Middle frontal gyrus (tissue), 1 donor: ENCODE measurements at regions not wholly inside any gene's neighbourhood (a gene's known extent, or its start where the extent isn't known, plus 50 kb on each side); places are given as distances from the start of the nearest gene placed in this dataset.
"Not testable (repeated sequence)": the region's sequence is repeated elsewhere in the genome, so short reads cannot be mapped to it uniquely, and the experiment has no call there.

Experiments used
- DNase-seq: peaks from one replicate; pipeline ENCODE4 v3.0.0-alpha.2; 2015; ENCODE audit warnings: low spot score; ENCODE audit errors: extremely low spot score

DNA sequence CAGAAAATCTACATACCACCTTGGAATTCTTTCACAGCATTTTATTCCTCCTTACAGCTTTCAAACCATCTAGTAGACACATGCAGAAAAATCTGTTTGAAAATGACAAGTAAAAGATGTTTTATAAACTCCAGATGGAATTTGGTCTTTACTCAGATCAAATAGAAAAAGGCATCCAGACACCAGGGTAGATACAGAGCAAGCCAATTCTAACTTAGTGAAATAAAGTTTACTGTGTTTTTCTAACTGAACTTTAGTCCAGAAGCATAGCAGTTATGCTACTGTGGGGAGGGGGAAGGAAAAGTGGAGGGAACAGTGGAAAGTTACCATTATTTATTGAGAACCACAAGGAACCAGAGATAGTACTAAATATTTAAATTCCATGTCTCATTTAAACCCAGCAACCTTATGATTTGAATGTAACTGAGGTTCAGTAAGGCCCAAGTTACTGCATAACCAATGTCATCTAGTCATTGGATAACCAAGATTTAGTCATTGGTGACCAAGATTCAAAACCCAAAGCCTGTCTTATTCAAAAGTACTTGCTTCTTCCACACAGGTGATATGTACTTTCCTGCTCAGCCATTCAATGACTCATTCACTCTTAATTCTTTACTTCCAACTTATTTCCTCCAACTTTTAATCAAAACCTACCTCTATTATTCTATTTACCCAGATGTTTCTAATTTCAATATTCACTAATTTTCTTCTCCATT is 57.7 kb downstream of the RAD51AP2 start:
- DNase-seq, result no peak

DNA sequence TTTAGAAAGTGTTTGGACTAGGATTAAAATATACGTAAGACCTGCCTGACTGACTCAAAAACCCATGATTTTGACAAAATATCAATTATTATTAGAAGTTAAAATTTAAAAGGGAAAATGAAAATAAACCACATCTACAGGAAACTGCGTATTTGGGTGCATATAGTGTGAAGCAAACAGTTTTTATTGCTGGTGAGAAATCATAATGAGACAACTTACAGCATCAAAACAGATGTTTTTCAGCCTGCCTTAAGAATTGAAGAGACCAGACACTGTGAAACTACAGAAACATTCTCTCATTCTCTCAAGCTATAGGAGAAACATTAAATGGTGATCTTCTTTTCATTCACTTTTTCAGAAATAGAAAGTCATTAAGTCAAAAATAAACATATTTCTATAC is 62.9 kb downstream of the RAD51AP2 start:
- DNase-seq, result no peak

DNA sequence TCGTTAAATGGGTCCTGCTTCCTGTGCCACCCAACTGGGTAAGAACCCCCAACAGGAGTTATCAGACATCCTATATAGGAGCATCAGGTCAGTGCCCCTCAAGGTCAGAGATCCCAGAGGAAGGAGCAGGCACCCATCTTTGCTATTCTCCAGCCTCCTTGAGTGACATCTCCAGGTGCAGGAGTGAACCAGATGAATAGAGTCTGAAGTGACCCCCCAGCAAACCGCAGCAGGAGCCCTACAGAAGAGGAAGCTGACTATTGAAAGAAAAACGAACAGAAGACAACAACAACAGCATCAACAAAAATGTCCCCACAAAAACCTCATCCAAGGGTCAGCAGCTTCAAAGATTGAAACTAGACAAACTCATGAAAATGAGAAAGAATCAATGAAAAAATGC is 72.0 kb downstream of the RAD51AP2 start:
- not testable (repeated sequence) for DNase-seq

DNA sequence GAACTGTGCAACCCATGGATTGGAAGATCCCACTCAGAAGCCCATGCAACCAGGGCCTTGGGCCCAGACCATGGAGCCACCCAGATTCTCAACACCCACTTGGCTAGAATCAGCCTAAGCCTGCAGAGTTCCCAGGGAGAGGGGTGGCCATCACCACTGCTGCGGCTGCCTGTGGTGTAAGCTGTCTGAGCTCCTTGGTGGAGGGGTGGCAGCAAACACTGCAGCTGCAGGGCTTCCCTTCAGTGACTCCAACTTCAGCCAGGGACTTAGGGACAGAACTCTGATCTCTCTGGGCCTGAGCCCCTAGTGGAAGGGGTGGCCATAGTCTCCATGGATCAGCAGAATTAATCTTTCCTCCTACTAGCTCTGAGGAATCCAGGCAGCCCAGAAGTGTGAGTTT is 72.5 kb downstream of the RAD51AP2 start:
- DNase-seq, result no peak

DNA sequence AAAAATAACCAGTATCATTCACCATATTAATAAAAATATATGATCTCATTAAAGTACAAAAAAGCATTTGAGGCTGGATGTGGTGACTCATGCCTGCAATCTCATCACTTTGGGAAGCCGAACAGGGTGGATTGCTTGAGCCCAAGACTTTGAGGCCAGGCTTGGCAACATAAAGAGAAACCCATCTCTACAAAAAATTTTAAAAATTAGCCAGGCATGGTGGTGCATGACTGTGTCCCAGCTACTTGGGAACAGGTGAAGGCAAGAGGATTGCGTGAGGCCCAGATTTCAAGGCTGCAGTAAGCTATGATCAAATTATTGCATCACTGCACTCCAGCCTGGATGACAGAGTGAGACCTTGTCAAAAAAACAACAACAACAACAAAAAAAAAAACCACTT is 75.9 kb downstream of the RAD51AP2 start:
- no peak for DNase-seq

DNA sequence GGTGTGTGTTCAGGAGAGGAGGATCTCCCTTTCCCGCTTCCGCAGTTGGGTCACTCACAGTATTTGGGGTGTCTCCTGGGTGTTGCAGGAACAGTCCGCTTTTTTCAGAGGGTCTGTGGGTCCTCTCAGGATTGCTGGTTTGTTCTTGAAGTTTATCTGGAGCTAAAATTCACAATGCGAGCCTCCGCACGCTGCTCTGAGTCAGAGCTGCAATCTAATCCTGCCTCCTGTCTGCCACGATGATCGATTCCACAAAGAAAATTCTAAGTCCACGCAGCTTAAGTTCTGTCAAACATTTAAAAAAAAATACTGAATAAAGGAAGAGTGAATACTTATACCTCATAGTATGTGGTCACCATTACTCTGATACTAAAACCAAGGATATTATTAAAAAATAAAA is 76.5 kb downstream of the RAD51AP2 start:
- no peak for DNase-seq

DNA sequence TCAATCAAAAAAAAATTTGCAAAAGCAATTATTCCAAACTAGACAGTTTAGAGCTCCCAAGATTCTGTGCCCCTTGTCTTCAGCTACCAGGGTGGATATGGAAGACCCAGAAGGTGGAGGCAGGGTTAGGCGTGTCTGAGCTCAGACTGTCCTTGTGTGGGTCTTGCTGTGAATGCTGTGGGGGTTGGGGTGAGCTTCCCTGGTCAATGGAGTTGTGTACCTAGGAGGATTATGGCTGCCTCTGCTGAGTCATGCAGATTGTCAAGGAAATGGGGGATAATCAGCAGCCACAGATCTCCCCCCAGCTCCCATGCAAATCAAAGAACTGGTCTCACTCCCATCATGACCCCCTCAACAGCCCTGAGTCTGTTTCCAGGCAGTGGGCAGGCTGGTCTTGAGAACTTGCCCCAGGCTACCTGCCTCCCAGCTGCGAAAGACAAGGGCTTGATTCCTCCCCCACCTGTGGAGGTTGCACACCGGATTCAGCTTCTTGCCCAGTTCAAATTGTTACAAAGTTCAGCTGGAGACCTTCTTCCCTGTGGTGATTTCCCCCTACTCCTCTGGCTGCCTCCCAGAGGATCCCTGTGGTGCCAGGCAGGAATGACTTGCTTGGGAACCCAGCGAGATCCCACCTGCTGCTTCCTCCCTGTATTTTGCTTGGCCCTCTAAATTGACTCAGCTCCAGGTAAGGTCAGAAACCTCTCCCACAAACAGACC is 77.0 kb downstream of the RAD51AP2 start:
- no peak for DNase-seq

DNA sequence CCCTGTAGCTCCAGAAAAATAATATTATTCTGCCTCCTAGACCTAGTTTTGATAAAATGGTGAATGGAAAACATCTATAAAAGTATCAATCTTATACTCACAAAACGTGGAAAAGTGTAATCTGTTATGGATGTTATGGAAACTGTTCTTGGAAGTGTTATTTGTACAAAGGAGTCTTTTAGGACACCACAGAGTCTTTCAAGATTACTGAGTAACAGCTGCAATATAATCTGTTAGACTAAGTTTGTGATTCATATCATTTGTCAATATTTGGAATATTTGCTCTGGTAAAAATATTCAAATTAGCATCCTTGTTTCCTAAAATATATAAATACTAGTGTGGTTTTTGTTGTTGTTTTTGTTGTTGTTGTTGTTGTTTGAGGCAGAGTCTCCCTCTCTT is 87.9 kb downstream of the RAD51AP2 start:
- no peak for DNase-seq

DNA sequence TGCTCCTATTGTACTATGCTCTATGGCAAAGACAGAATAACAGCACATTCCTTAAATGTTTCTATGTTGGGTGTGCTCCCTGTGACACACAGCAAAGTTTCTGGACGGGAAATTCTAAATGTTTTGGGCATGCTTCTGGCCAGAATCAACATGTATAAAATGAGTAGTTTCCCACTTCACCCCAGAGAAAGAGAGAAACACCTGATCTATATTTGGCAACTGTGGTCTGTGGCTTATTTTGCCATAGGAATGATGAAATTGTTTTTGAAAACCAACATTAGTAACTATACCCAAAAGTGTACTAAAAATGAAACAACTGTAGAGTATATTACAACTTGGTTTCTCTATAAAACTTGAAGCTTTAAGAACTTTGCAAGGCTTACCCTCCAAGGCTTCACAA is 89.1 kb downstream of the RAD51AP2 start:
- DNase-seq, result no peak

DNA sequence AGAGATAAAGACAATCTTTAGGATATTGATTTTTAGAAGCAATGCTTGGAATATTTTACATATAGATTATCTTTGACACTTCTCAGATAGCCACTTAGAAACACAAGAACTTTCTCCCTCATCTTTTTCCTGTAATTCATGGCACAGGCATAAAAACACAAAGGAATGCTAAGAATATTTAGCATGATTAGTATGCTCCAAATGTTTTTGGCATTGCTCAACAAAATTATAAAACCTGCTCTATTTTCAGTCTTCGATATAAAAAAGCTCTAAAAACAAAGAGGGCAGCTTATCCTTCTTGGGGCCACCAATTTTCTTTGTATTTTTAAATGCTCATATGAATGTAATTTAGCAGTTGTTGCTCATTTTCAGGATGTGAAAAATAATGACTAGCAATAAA is 90.8 kb downstream of the RAD51AP2 start:
- DNase-seq, result no peak

DNA sequence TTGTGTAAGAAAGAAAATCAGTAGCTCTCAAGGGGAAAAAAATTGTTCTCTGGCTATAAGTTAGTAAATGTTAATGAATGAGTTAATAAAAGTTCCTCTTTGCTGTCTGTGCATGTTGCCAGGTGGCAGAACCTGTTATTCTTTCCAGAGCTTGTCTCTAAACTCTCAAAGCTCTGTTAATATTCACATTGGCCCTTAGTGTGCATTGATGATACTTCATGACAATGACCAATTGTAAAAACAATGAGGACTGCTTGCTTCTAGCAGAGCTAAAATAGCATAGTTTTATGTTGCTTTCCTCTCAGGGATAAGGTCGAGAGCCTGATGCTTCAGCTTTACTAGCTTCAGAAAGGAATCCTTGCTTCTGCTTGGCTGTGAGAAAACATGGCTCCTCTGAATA is 91.5 kb downstream of the RAD51AP2 start:
- no peak for DNase-seq

DNA sequence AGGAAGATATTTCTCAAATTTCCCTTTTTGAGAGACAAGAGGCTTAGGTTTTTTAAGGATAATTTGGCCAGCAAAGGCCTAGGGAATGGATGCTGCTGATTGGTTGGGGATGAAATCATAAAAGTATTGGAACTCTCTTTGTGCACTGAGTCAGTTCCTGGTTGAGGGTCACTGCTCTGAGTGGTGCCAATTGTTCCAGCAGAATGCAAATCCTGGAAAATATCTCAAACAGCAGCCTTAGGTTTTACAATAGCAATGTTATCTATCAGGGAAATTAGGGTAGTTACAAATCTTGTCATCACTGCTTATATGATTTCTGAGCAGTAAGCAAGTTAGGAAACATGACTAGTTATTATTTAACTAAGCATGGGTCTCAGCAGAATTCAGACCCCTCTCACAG is 96.2 kb downstream of the RAD51AP2 start:
- no peak for DNase-seq

DNA sequence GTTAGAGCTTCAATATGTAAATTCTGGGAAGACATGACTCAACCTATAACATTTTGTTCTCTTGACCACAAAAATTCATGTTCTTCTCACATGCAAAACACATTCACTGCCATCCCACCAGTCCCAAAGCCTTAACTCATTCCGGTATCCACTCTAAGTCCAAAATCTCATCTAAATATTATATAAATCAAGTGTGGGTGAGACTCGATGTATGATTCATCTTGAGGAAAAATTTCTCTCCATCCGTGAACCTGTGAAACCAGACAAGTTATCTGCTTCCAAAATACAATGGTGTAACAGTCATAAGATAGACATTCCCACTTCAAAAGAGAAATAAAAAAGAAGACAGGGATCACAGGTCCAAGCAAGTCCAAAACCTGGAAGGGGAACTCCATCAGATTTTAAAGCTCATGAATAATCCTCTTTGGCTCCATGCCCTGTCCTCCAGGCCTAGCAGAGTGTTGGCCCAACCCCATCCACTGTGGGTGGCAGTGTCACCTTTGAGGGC is 101.3 kb downstream of the RAD51AP2 start:
- DNase-seq, result no peak

DNA sequence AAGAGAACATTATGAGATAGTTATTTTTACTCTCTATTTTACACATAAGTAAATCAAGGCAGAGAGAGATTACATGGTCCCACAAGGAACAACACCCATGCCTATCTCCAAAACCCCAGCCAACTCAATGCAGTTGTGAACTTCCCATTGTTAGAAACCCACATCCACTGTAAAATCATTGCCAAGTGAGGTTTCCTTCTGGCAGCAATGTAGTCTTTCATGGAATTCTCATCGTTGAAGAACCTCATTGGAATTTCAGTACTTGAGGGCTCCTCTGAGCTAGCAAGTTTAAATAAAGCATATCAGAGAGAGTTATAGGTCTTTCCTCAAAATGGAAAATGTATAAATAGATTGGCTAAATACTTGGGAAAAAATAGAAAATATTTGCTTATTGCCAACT is 105.2 kb downstream of the RAD51AP2 start:
- DNase-seq, result no peak

DNA sequence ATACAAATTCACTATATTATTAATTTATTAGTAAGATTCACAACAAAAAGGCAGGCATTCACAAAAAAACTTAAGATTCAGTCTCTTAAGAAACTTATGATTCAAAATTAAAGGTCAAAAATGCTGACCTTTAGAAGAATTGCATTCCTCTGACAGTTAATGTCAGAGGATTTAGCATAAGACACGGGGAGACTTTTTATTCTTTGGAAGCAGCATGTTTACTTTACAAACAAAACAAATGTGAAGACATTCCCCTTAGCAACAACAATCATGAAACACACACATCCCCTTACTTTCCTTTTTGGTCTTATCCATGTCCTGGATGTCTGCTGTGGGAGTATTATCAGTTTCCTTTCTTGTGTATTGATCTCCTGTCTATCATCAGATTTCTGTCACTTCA is 117.1 kb downstream of the RAD51AP2 start:
- DNase-seq, result no peak

DNA sequence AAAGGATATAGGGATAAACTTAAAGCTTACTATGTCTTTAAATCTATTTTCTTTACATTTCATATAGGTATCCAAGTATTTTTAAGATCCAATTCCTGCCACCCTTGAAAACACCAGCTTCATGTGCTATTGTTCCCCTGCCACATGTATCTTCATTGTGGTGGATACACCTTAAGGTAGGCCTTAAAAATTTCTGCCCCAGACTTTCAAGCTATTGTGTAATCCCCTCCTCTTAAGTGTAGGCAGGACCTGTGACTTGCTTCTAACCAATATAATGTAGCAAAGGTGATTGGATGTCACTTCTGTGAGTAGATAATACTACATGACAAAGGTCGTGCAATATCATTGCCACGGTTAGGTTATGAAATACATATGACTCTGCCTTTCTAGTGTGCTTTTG is 119.5 kb downstream of the RAD51AP2 start:
- no peak for DNase-seq

DNA sequence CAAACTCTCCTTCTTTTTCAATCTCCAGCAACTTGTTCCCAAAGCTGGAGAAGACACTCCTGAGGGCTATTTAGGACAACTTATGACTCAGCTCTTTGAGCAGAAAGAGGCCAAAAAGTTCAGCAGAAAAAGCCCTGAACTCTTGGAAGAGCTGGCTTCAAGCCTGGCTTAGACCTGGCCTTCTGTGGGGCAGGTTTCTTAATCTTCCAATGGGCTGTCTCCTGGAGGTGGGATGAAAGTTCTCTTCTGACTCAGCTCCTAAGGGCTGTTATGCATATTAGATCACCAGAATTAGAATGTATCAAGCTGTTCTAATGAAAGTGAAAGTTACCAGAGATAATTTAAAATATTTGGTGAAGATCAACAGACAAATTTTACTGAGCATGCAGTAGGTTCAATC is 129.4 kb downstream of the RAD51AP2 start:
- no peak for DNase-seq

DNA sequence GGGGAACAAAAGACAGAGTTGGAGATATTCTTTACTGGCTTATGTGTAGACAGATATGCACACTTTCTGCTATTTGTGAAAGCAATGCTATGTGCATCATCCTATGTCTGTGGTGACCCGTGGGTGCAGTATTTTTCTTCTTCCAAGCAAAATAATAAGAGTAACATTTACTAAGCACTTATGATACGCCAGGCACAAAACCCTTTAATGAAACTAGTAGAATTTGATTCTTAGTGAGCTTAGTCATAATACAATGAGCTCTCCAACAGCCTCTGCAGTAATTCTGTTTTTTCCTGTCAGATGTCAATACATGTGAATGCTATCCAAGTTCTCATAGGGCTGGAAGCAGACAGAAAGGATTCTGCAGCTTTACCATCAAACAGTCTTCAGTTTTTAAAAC is 130.6 kb downstream of the RAD51AP2 start:
- DNase-seq, result no peak

DNA sequence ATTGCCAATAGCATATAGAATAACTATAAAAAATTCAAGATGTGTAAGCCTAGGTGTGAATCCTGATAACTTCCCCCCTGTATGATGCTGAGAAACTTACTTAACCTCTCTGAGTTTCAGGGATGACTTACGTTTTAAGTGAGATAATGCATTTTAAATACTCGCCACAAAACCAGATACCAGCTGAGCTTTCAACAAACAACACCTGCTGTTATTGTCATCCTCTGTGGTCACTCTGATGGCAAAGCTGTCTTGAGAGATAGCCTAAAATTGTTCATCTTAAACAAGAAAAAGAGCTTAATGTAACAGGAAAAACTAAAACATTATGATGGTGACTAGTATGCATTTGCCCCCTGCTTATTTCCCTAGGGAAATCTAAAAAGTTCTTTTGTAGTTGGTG is 131.5 kb downstream of the RAD51AP2 start:
- DNase-seq, result no peak

DNA sequence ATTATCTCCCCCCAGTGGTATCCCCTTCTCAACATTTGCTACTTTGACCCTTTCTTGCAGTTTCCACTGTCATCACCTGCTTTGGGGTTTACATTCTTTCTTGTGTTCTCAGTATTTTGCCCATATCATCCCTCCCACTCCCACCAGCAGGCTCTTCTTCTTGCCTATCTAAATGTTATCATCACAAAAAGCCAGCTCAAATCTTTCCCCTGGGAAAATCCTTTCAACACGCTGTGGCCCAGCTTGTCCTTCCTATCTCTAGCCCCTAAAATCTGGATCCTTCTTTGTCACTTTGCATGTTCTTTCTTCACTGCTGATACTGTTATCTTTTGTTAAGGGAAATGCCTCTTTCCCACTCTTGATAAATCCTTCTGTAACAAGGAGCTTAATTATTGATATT is 138.2 kb downstream of the RAD51AP2 start:
- no peak for DNase-seq

DNA sequence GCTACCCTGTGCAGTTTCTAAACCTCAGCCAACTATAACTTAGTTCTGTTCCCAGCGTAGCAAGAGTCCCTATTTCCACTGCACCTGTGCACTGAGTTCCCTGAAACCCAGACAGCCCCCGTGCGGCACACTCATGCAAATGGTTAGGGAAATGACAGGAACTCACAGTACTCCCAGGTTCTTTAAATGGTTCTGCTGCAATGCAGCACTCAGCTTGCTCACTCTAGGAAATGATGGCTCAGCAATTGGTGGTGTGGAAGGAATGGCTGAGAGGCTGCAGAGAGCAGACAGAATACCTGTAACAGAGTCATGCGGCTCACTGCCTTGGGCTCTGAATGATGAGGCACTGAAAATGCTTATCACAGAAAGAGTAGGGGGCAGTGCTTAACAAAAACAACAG is 143.0 kb downstream of the RAD51AP2 start:
- DNase-seq, result no peak

DNA sequence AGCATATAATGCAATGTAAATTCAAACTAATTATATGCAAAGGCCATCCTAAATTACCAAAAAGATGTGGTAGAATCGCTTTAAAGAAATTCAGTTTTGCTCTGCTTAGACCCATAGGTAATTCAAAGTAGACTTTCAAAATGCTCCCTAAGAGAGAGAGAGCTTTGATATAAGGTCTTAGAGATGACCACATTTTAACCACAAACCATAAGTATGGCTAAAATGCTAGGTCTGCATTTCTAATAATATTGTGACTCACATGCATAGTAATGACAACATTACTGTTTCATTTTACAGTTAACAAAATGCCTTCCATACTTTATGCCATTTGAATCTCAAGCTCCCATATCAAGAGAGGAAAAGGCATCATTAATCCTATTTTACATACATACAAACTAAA is 144.5 kb downstream of the RAD51AP2 start:
- no peak for DNase-seq

DNA sequence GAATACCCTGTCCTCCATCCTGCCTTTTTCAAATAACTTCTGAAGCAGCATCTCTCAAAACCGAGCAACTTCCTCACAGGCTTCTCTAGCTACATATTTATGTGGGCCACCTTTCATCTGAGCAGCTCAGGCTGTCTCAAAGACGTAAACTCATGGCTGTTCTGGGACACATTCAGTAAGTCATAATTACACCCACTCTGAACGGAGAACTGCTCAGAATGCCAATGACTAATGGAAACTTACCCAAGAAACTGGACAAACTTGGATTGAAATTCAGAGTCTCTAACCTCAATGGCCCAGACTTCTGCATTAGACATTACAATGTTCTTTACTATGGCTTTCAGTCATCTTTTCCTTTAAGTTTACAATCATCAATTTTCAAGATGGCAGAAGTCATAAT is 145.2 kb downstream of the RAD51AP2 start:
- no peak for DNase-seq
